ENCODE measurements at regions not wholly inside any gene's neighbourhood (a gene's known extent, or its start where the extent isn't known, plus 50 kb on each side); places are given as distances from the start of the nearest gene placed in this dataset.

- H3K4me1 ChIP-seq (ENCODE audit: control insufficient read depth in 5 of 5, insufficient read depth in 5 of 5, low read length in 5 of 5), result no peaks in the 10 kb centered on the region
- H3K36me3 ChIP-seq (ENCODE audit: control insufficient read depth in 4 of 4, insufficient read depth in 4 of 4, low read length in 4 of 4), result no peaks in the 10 kb centered on the region
- ATAC-seq (ENCODE audit: insufficient read depth, low FRiP score) (no peak), DNase-seq (no peak)
- 97 to 99% methylated on average over 3 of the region's 3 CpGs for WGBS, 2 donors
- no peak overlapping the region for H3K4me3 ChIP-seq
- H3K27ac ChIP-seq (ENCODE audit: low read depth in 1 of 2, low read length in 1 of 2), result no peak overlapping the region
- no peaks in the 10 kb centered on the region for H3K27me3 ChIP-seq (ENCODE audit: control insufficient read depth in 3 of 3, insufficient read depth in 3 of 3, low read length in 2 of 3)
- no peak overlapping the region for H3K9ac ChIP-seq (ENCODE audit: insufficient read depth in 1 of 2, low read length in 2 of 2)
- TF ChIP-seq CTCF (IDR thresholded peaks at IDR 0.05; ENCODE audit: control extremely low read depth, extremely low read depth), result no peak
- H3K9me3 ChIP-seq (ENCODE audit: control insufficient read depth in 4 of 4, insufficient read depth in 3 of 4, low read length in 3 of 4), result no peaks in the 10 kb centered on the region
Measured at GRCh38 chr1:177469519-177469918, 298.8 kb downstream of the BRINP2 start.

- DNase-seq (no peak), ATAC-seq (ENCODE audit: insufficient read depth, low FRiP score) (no peak)
- no peak overlapping the region for H3K27ac ChIP-seq (ENCODE audit: low read depth in 1 of 2, low read length in 1 of 2)
- H3K4me1 ChIP-seq (ENCODE audit: control insufficient read depth in 5 of 5, insufficient read depth in 5 of 5, low read length in 5 of 5), result no peaks in the 10 kb centered on the region
- no peaks in the 10 kb centered on the region for H3K27me3 ChIP-seq (ENCODE audit: control insufficient read depth in 3 of 3, insufficient read depth in 3 of 3, low read length in 2 of 3)
- H3K9ac ChIP-seq (ENCODE audit: insufficient read depth in 1 of 2, low read length in 2 of 2), result no peak overlapping the region
- no peak for TF ChIP-seq CTCF (IDR thresholded peaks at IDR 0.05; ENCODE audit: control extremely low read depth, extremely low read depth)
- H3K9me3 ChIP-seq (ENCODE audit: control insufficient read depth in 4 of 4, insufficient read depth in 3 of 4, low read length in 3 of 4), result peaks cover 0 to 3% (median 0%) of the 10 kb centered on the region in 4 donors
- no peaks in the 10 kb centered on the region for H3K36me3 ChIP-seq (ENCODE audit: control insufficient read depth in 4 of 4, insufficient read depth in 4 of 4, low read length in 4 of 4)
- no peak overlapping the region for H3K4me3 ChIP-seq
- WGBS, 2 donors, result 82 to 90% methylated on average over 2 of the region's 2 CpGs
Measured at GRCh38 chr1:177466286-177466685, 295.5 kb downstream of the BRINP2 start.

- no peak for ATAC-seq (ENCODE audit: insufficient read depth, low FRiP score)
- WGBS, 2 donors, result 44 to 66% methylated on average over 2 of the region's 2 CpGs
- TF ChIP-seq CTCF (IDR thresholded peaks at IDR 0.05; ENCODE audit: control extremely low read depth, extremely low read depth), result no peak
- H3K27me3 ChIP-seq (ENCODE audit: control insufficient read depth in 3 of 3, insufficient read depth in 3 of 3, low read length in 2 of 3), result no peaks in the 10 kb centered on the region
- peak; percentile 13 to 61 (median 14) for DNase-seq
- H3K9me3 ChIP-seq (ENCODE audit: control insufficient read depth in 4 of 4, insufficient read depth in 3 of 4, low read length in 3 of 4), result peaks cover 0 to 3% (median 0%) of the 10 kb centered on the region in 4 donors
- no peaks in the 10 kb centered on the region for H3K4me1 ChIP-seq (ENCODE audit: control insufficient read depth in 5 of 5, insufficient read depth in 5 of 5, low read length in 5 of 5)
- H3K9ac ChIP-seq (ENCODE audit: insufficient read depth in 1 of 2, low read length in 2 of 2), result no peak overlapping the region
- H3K36me3 ChIP-seq (ENCODE audit: control insufficient read depth in 4 of 4, insufficient read depth in 4 of 4, low read length in 4 of 4), result no peaks in the 10 kb centered on the region
- no peak overlapping the region for H3K27ac ChIP-seq (ENCODE audit: low read depth in 1 of 2, low read length in 1 of 2)
- no peak overlapping the region for H3K4me3 ChIP-seq
Measured at GRCh38 chr1:177464686-177465085, 293.9 kb downstream of the BRINP2 start.

- Histone ChIP-seq H3K36me3 (ENCODE audit: control insufficient read depth in 4 of 4, insufficient read depth in 4 of 4, low read length in 4 of 4) (no peaks in the 10 kb centered on the region), H3K9me3 (ENCODE audit: control insufficient read depth in 4 of 4, insufficient read depth in 3 of 4, low read length in 3 of 4) (peaks cover 0 to 4% (median 0%) of the 10 kb centered on the region in 4 donors), H3K27me3 (ENCODE audit: control insufficient read depth in 3 of 3, insufficient read depth in 3 of 3, low read length in 2 of 3) (no peaks in the 10 kb centered on the region), H3K4me3 (no peak overlapping the region), H3K9ac (ENCODE audit: insufficient read depth in 1 of 2, low read length in 2 of 2) (no peak overlapping the region), H3K4me1 (ENCODE audit: control insufficient read depth in 5 of 5, insufficient read depth in 5 of 5, low read length in 5 of 5) (peaks cover 0 to 2% (median 0%) of the 10 kb centered on the region in 5 donors), H3K27ac (ENCODE audit: low read depth in 1 of 2, low read length in 1 of 2) (no peak overlapping the region)
- DNase-seq, result no peak
- no peak for ATAC-seq (ENCODE audit: insufficient read depth, low FRiP score)
- TF ChIP-seq CTCF (IDR thresholded peaks at IDR 0.05; ENCODE audit: control extremely low read depth, extremely low read depth), result no peak
- WGBS, 2 donors, result 80 to 88% methylated on average over 2 of the region's 2 CpGs
Measured at GRCh38 chr1:177451191-177451590, 280.4 kb downstream of the BRINP2 start.

Measured in lung (tissue), 11 donors.